Cardiac fibroblast (primary cell): ENCODE measurements at regions not wholly inside any gene's neighbourhood (a gene's known extent, or its start where the extent isn't known, plus 50 kb on each side); places are given as distances from the start of the nearest gene placed in this dataset.

Experiments
- DNase-seq, 2 donors: peaks; one replicate each; pipeline versions ENCODE4 v3.0.0 to v3.0.0-alpha.2; 2010; ENCODE audit warnings: low read depth in 2 of 2
- H3K4me3 ChIP-seq, 2 donors: replicated peaks in 1 of 2; 1 replicate in 1 of 2; 2 replicates in 1 of 2; pipeline ENCODE4 v1.5.1; 2011; ENCODE audit warnings: low read depth in 2 of 2, low read length in 2 of 2, mild to moderate bottlenecking in 2 of 2, moderate library complexity in 1 of 2
- TF ChIP-seq, protein P1 (sequence below): IDR thresholded peaks from one replicate; pipeline ENCODE4 v1.5.1; 2011; ENCODE audit warnings: low read depth, mild to moderate bottlenecking, low read length, inconsistent platforms

DNA sequence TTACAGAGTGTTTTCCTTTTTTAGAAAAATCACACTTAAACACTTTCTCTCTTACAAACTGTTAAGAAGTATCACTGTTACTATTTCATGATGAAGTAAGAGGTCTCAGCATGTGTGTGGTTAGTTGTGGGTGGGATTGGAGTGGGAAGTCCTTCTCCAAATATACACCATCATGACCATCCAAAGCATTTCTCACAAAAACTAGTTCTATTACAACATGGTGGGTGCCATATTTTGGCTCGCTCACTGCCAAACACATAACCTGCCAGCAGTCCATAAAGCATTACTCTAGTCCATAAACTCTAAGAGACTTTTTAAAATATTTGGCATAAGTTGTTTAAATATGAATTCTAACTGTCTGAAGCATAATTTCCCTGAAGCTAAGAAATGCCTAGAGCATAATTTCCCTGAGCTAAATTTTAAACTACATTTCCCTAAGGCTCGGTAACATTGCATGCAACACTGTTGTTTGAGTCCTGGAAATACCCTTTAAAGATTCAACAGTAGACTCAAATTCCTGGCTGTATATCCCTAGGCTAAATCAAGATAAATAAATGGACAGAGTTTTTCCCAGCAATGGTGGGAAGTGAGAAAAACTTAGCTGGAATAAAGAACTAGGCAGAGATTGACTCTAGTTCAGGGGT, 415.0 kb upstream of the INTU start:
- no peak for DNase-seq
- H3K4me3 ChIP-seq: no peak overlapping the region
- TF ChIP-seq, protein P1, sequence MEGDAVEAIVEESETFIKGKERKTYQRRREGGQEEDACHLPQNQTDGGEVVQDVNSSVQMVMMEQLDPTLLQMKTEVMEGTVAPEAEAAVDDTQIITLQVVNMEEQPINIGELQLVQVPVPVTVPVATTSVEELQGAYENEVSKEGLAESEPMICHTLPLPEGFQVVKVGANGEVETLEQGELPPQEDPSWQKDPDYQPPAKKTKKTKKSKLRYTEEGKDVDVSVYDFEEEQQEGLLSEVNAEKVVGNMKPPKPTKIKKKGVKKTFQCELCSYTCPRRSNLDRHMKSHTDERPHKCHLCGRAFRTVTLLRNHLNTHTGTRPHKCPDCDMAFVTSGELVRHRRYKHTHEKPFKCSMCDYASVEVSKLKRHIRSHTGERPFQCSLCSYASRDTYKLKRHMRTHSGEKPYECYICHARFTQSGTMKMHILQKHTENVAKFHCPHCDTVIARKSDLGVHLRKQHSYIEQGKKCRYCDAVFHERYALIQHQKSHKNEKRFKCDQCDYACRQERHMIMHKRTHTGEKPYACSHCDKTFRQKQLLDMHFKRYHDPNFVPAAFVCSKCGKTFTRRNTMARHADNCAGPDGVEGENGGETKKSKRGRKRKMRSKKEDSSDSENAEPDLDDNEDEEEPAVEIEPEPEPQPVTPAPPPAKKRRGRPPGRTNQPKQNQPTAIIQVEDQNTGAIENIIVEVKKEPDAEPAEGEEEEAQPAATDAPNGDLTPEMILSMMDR: no peak

DNA sequence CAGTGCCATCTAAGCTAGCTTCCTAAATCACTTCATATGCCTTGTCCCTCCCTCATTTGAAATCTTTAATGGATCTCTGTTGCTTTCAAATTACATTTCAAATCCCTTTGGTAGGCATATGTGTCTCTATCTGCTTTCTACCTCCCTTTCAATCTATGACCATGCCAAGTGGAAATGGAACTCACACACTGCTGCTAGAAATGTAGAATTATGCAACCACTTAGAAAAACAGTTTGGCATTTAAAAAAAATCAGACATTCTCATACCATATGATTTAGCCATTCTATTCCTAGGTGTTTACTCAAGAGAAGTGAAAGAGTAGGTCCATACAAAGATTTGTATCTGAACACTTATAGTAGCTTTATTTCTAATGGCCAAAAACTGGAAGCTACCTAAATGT, 413.5 kb upstream of the INTU start:
- no peak overlapping the region for H3K4me3 ChIP-seq
- TF ChIP-seq, protein P1: no peak
- DNase-seq: no peak

DNA sequence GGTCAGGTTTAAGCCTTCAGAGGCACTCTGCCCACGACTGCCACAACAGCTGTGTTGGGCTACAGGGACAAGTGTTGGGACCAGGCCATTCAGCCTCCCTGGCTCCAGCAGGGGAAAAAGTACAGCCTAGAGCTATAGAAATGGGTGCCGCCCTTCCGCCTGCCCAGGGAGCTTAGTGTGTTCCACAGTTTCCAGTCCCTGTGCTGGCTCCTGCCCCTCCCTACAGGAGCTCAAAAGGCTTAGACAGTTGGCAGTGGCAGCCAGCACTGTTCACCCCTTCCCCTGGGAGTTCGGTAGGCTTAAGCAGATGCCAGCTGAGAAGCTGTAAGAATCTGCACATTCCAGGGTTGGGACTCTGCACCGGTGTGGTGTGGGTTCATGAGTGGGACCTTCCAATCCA, 408.2 kb upstream of the INTU start:
- DNase-seq: no peak
- TF ChIP-seq, protein P1: no peak

DNA sequence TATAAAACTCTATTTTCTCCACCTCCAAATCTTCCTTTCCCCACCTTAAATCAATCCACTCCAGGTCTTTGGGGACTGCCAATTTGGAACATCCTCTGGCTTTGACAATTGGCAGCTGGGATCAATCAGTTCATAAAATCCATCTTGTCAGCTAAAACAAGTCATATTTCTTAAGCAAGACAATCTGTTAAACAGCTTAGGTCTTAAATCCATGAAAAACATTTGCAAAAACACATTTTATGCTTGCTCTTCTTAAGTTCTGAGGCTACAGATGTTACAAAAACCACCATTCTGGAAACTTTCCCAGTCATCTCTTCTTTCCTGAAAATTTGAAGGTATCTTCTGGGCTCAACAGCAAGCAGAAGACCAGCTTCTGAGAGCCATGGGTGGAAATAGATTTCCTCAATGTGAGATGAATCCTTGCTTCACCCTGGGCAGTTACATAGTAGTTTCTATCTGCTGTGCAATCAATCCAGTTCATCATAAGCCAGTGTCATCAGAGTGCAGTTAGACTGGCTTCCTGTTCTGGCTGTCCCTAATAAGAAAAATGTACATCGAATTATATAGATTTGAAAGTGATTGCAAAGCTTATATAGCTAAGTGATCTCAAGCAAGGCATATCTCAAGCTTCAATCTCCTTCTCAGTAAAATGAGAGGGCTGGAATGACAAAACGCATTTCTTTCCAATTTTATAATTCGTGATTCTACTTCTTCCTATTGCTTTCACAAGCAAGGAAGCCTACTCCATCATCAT, 402.7 kb upstream of the INTU start:
- no peak for DNase-seq
- TF ChIP-seq, protein P1: no peak
- no peak overlapping the region for H3K4me3 ChIP-seq

More for the DNA sequence above, 408.2 kb upstream of the INTU start:
- no peak overlapping the region for H3K4me3 ChIP-seq

DNA sequence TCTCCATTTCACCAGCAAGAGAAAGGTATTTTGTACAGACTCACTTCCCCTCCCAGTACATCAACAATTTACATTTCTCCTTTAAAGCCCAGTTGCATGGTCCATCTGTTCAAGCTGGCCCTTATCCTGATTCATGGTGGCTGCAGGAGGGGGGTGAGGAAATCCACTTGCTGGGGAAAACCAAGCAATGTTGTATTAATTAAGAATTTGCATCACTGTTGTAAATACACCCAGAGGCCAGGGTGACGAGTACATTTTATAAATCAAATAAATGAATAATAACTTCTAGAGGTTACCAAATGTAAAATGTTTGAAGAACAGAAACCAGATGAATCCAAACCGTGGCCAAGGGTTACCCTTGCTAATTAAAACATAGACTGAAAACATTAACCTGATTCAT, 395.9 kb upstream of the INTU start:
- TF ChIP-seq, protein P1: no peak
- no peak for DNase-seq
- no peak overlapping the region for H3K4me3 ChIP-seq

DNA sequence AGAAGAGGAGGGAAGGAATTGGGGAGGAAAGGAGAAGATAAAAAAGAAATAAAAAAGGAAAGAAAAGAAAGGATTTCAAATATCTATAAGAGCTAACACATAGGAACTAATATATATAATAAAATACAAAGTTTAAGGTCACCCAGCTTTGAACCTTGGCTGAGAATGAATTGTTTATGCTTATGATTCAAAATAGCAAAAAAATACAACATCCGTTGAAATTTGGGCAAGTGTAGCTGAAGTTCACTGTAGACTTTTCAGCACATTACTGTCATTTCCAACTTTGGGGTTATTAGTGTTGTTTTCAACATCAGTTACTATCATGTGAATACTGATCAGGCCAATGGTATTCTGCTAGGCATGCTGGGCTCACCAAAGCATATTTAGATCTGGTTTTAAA, 395.2 kb upstream of the INTU start:
- no peak overlapping the region for H3K4me3 ChIP-seq
- TF ChIP-seq, protein P1: no peak
- no peak for DNase-seq
